ENCODE measurements at regions not wholly inside any gene's neighbourhood (a gene's known extent, or its start where the extent isn't known, plus 50 kb on each side); places are given as distances from the start of the nearest gene placed in this dataset.

DNA sequence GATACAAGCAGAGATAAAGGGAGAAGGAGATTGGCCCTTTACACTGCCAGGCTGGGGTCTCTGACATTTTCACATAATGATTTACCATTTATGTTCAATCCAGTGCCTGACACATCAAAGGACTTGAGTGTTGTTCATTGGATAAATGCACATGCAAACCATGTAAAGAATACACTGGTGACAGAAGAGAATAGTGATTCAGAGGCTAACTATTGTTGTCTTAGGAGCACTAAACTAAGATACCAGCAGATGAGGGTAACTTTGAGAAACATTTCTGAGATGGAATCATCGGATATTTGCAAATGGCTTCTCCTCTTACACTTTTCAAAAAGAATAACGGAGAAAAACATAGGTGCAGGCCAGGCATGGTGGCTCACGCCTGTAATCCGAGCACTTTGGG, 67.3 kb upstream of the HHIP start (continued):
- TF ChIP-seq, protein P1, sequence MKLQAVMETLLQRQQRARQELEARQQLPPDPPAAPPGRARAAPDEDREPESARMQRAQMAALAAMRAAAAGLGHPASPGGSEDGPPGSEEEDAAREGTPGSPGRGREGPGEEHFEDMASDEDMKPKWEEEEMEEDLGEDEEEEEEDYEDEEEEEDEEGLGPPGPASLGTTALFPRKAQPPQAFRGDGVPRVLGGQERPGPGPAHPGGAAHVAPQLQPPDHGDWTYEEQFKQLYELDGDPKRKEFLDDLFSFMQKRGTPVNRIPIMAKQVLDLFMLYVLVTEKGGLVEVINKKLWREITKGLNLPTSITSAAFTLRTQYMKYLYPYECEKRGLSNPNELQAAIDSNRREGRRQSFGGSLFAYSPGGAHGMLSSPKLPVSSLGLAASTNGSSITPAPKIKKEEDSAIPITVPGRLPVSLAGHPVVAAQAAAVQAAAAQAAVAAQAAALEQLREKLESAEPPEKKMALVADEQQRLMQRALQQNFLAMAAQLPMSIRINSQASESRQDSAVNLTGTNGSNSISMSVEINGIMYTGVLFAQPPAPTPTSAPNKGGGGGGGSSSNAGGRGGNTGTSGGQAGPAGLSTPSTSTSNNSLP (IDR thresholded peaks at IDR 0.05; ENCODE audit: low read depth, low read length), result no peak
- no peak for TF ChIP-seq REL (CRISPR knock-in tag; conservative IDR thresholded peaks at IDR 0.05)
- TF ChIP-seq CCDC6 (CRISPR knock-in tag; IDR thresholded peaks at IDR 0.05), result no peak
- no peak for TF ChIP-seq ZNF644 (CRISPR knock-in tag; IDR thresholded peaks at IDR 0.05; ENCODE audit: low read depth)
- TF ChIP-seq BRCA1 (CRISPR knock-in tag; IDR thresholded peaks at IDR 0.05), result no peak
- no peak for TF ChIP-seq ZBTB3 (CRISPR knock-in tag; IDR thresholded peaks at IDR 0.05; ENCODE audit: borderline replicate concordance, low read depth)
- TF ChIP-seq, protein P2, sequence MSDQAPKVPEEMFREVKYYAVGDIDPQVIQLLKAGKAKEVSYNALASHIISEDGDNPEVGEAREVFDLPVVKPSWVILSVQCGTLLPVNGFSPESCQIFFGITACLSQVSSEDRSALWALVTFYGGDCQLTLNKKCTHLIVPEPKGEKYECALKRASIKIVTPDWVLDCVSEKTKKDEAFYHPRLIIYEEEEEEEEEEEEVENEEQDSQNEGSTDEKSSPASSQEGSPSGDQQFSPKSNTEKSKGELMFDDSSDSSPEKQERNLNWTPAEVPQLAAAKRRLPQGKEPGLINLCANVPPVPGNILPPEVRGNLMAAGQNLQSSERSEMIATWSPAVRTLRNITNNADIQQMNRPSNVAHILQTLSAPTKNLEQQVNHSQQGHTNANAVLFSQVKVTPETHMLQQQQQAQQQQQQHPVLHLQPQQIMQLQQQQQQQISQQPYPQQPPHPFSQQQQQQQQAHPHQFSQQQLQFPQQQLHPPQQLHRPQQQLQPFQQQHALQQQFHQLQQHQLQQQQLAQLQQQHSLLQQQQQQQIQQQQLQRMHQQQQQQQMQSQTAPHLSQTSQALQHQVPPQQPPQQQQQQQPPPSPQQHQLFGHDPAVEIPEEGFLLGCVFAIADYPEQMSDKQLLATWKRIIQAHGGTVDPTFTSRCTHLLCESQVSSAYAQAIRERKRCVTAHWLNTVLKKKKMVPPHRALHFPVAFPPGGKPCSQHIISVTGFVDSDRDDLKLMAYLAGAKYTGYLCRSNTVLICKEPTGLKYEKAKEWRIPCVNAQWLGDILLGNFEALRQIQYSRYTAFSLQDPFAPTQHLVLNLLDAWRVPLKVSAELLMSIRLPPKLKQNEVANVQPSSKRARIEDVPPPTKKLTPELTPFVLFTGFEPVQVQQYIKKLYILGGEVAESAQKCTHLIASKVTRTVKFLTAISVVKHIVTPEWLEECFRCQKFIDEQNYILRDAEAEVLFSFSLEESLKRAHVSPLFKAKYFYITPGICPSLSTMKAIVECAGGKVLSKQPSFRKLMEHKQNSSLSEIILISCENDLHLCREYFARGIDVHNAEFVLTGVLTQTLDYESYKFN (CRISPR knock-in tag; conservative IDR thresholded peaks at IDR 0.05), result no peak

DNA sequence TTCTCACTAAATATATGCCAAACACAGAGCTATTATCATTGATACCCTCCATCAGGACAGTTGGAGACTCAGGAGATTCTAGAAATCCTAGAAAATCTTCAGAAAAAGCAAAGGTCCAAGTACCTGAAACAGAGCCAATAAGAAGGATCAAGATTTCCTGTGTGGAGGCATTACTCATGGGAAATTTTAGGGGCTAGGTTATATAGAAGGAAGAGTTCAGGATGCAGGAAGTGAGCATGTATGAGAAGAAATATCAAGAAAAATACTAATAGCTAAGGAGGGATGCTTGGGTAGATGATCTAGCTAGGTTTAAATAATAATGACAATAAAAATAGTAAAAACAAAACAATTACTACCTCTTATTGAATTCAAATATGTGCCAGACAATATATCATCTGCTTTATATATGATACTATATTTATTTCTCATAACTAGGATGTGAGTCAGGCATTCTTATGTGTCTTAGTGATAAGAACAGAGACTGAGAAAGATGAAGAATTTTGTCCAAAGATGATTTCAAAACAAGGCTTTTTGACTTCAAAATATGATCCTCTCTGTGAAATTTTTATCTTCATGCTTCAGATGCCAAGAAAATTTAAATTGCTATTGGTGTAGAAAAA, 66.4 kb upstream of the HHIP start:
- no peak overlapping the region for H3K9ac ChIP-seq (ENCODE audit: insufficient read depth, low read depth, low read length)
- CTCF ChIA-PET (ENCODE audit: low intra/inter-chr PET ratio, low total read pairs), result no interaction called here
- H3K4me3 ChIP-seq (replicated peaks in 1 of 3; ENCODE audit: insufficient read depth in 1 of 3, low read depth in 2 of 3, low read length in 3 of 3), result no peak overlapping the region
- H3K79me2 ChIP-seq (ENCODE audit: insufficient read depth, low read length), result no peaks in the 10 kb centered on the region
- POLR2A ChIA-PET, result no interaction called here
- no peak overlapping the region for H3K27ac ChIP-seq (ENCODE audit: extremely low read length, insufficient read depth, low read length)
- no TSS peak for BruUV-seq (replicated peaks)
- H4K20me1 ChIP-seq (ENCODE audit: insufficient read depth, low read length), result no peaks in the 10 kb centered on the region
- ATAC-seq, result no peak
- H3K4me1 ChIP-seq (ENCODE audit: insufficient read depth, low read length), result peaks cover 20% of the 10 kb centered on the region
- no peak for DNase-seq (ENCODE audit: low spot score)
- intact Hi-C loops (cut with micrococcal nuclease; ENCODE audit: unreplicated experiment), result loop anchor here (10.0 kb wide), 1 partner anchor 405 kb away; no protein-coding TSS in a partner anchor
- H2AFZ ChIP-seq (ENCODE audit: low read length), result no peak overlapping the region
- H3K36me3 ChIP-seq (replicated peaks in 1 of 2; ENCODE audit: control insufficient read depth in 1 of 2, insufficient read depth in 2 of 2, low read length in 2 of 2), result no peaks in the 10 kb centered on the region
- no peak for FAIRE-seq
- in situ Hi-C loops (cut with HindIII; ENCODE audit: extremely low pct_ligation_motif_present, low pct_unique_long_range_greater_than_20kb), result no loop called here
- no peak overlapping the region for H3K4me2 ChIP-seq (ENCODE audit: low read depth, low read length)
- no peaks in the 10 kb centered on the region for H3K9me3 ChIP-seq (ENCODE audit: low read length)
- no peaks in the 10 kb centered on the region for H3K27me3 ChIP-seq (ENCODE audit: control insufficient read depth in 1 of 2, insufficient read depth in 2 of 2, low read length in 2 of 2)
- TF ChIP-seq, protein P3, sequence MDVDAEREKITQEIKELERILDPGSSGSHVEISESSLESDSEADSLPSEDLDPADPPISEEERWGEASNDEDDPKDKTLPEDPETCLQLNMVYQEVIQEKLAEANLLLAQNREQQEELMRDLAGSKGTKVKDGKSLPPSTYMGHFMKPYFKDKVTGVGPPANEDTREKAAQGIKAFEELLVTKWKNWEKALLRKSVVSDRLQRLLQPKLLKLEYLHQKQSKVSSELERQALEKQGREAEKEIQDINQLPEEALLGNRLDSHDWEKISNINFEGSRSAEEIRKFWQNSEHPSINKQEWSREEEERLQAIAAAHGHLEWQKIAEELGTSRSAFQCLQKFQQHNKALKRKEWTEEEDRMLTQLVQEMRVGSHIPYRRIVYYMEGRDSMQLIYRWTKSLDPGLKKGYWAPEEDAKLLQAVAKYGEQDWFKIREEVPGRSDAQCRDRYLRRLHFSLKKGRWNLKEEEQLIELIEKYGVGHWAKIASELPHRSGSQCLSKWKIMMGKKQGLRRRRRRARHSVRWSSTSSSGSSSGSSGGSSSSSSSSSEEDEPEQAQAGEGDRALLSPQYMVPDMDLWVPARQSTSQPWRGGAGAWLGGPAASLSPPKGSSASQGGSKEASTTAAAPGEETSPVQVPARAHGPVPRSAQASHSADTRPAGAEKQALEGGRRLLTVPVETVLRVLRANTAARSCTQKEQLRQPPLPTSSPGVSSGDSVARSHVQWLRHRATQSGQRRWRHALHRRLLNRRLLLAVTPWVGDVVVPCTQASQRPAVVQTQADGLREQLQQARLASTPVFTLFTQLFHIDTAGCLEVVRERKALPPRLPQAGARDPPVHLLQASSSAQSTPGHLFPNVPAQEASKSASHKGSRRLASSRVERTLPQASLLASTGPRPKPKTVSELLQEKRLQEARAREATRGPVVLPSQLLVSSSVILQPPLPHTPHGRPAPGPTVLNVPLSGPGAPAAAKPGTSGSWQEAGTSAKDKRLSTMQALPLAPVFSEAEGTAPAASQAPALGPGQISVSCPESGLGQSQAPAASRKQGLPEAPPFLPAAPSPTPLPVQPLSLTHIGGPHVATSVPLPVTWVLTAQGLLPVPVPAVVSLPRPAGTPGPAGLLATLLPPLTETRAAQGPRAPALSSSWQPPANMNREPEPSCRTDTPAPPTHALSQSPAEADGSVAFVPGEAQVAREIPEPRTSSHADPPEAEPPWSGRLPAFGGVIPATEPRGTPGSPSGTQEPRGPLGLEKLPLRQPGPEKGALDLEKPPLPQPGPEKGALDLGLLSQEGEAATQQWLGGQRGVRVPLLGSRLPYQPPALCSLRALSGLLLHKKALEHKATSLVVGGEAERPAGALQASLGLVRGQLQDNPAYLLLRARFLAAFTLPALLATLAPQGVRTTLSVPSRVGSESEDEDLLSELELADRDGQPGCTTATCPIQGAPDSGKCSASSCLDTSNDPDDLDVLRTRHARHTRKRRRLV (CRISPR knock-in tag; IDR thresholded peaks at IDR 0.05), result no peak
- no peak for TF ChIP-seq ZSCAN31 (CRISPR knock-in tag; IDR thresholded peaks at IDR 0.05; ENCODE audit: low read depth)
- no peak for TF ChIP-seq ZNF790 (CRISPR knock-in tag; IDR thresholded peaks at IDR 0.05; ENCODE audit: borderline replicate concordance)
- TF ChIP-seq ZFY (CRISPR knock-in tag; IDR thresholded peaks at IDR 0.05), result no peak
- no peak for TF ChIP-seq ZFP37 (CRISPR knock-in tag; IDR thresholded peaks at IDR 0.05; ENCODE audit: borderline replicate concordance)
- TF ChIP-seq ZFP62 (CRISPR knock-in tag; IDR thresholded peaks at IDR 0.05), result no peak
- no peak for TF ChIP-seq ZNF546 (CRISPR knock-in tag; conservative IDR thresholded peaks at IDR 0.05)
